ENCODE measurements at regions not wholly inside any gene's neighbourhood (a gene's known extent, or its start where the extent isn't known, plus 50 kb on each side); places are given as distances from the start of the nearest gene placed in this dataset.
A peak's percentile ranks its signal among the peaks of the same experiment; 100 is the strongest.

DNA sequence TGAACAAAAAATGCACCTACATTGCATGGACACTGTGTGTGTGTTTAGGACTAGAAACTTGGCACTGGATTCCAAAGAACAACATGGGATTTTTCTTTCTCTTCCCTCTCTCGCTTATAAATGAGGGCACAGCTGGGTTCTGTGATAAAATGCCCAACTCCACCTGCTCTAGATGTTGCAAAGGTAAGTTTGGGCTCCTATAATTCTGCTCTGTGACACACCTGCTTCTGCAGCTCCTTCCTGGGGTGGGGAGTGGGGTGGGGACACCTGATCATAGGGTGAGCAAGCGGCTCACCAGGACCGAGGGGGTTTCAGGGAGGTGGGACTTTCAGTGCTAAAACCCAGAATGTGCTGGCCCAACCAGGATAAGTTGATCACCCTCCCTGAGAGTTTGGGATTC lies 104.3 kb downstream of the AXIN2 start:
- no peaks in the 10 kb centered on the region for H3K36me3 ChIP-seq (ENCODE audit: control insufficient read depth, insufficient read depth, low read length)
- H3K27me3 ChIP-seq (ENCODE audit: control insufficient read depth, insufficient read depth, low read length): no peaks in the 10 kb centered on the region
- no peak overlapping the region for H3K4me2 ChIP-seq (ENCODE audit: extremely low read depth, insufficient read depth, low read length)
- H3K4me3 ChIP-seq (replicated peaks in 1 of 4; ENCODE audit: control extremely low read depth in 1 of 4, insufficient read depth in 1 of 4, low read depth in 3 of 4, low read length in 4 of 4): no peak overlapping the region
- H3K79me2 ChIP-seq (ENCODE audit: control insufficient read depth, insufficient read depth, low read length): no peaks in the 10 kb centered on the region
- no peak for DNase-seq (ENCODE audit: low read depth in 2 of 2)
- H3K9ac ChIP-seq (ENCODE audit: insufficient read depth, low read length): no peak overlapping the region
- H3K9me3 ChIP-seq (ENCODE audit: control insufficient read depth, insufficient read depth, low read depth, low read length): no peaks in the 10 kb centered on the region
- no peak overlapping the region for H3K27ac ChIP-seq (ENCODE audit: insufficient read depth, low read length)
- H3K4me1 ChIP-seq (ENCODE audit: control insufficient read depth, extremely low read depth, insufficient read depth, low read length): no peaks in the 10 kb centered on the region
- no peaks in the 10 kb centered on the region for H4K20me1 ChIP-seq (ENCODE audit: control insufficient read depth, extremely low read depth, insufficient read depth, low read length)
- TF ChIP-seq, protein P1, sequence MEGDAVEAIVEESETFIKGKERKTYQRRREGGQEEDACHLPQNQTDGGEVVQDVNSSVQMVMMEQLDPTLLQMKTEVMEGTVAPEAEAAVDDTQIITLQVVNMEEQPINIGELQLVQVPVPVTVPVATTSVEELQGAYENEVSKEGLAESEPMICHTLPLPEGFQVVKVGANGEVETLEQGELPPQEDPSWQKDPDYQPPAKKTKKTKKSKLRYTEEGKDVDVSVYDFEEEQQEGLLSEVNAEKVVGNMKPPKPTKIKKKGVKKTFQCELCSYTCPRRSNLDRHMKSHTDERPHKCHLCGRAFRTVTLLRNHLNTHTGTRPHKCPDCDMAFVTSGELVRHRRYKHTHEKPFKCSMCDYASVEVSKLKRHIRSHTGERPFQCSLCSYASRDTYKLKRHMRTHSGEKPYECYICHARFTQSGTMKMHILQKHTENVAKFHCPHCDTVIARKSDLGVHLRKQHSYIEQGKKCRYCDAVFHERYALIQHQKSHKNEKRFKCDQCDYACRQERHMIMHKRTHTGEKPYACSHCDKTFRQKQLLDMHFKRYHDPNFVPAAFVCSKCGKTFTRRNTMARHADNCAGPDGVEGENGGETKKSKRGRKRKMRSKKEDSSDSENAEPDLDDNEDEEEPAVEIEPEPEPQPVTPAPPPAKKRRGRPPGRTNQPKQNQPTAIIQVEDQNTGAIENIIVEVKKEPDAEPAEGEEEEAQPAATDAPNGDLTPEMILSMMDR (conservative IDR thresholded peaks at IDR 0.05 in 1 of 2, IDR thresholded peaks at IDR 0.05 in 1 of 2; ENCODE audit: low read depth in 1 of 2, low read length in 2 of 2): no peak
- no peak for TF ChIP-seq EZH2 (IDR thresholded peaks at IDR 0.05; ENCODE audit: low read length, missing control alignments)
- H2AFZ ChIP-seq (ENCODE audit: low read length): no peak overlapping the region

DNA sequence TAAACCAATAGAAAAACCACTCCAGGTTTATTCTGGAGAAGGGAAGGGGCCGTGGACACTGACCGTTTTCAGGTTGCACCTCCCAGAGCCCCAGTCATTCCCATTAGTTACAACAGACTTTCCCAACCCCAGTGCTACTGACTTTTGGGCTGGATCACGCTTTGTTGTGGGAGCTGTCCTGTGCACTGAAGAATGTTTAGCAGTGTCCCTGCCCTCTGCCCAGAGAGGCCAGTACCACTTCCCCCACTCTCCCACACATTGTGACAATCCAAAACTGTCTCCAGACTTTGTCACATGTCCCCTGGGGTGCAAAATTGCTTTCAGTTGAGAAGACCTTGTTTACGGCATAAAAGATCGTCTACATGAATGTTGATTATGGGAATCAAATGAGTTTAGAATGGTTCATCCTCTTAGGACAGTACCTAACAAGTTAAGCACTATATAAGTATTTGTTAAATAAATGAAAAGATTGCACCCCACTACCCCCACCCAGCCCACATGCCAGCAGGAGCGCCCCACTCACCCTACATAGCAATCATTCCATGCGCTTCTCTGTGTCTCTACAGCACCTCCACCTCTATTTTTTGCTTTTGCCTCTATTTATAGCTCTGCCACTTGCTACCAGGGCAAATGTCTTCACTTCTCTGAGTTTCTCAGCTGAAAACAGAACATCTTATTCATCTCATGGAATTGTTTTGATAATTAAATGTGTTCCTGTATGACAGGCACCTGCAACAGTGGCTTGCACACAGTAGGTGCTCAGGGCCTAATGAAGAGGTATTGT lies 104.9 kb downstream of the AXIN2 start:
- H4K20me1 ChIP-seq (ENCODE audit: control insufficient read depth, extremely low read depth, insufficient read depth, low read length): no peaks in the 10 kb centered on the region
- H3K4me1 ChIP-seq (ENCODE audit: control insufficient read depth, extremely low read depth, insufficient read depth, low read length): no peaks in the 10 kb centered on the region
- H3K27me3 ChIP-seq (ENCODE audit: control insufficient read depth, insufficient read depth, low read length): no peaks in the 10 kb centered on the region
- no peaks in the 10 kb centered on the region for H3K9me3 ChIP-seq (ENCODE audit: control insufficient read depth, insufficient read depth, low read depth, low read length)
- no peak overlapping the region for H3K27ac ChIP-seq (ENCODE audit: insufficient read depth, low read length)
- no peak overlapping the region for H2AFZ ChIP-seq (ENCODE audit: low read length)
- no peak overlapping the region for H3K4me2 ChIP-seq (ENCODE audit: extremely low read depth, insufficient read depth, low read length)
- no peak for DNase-seq (ENCODE audit: low read depth in 2 of 2)
- no peaks in the 10 kb centered on the region for H3K36me3 ChIP-seq (ENCODE audit: control insufficient read depth, insufficient read depth, low read length)
- no peak overlapping the region for H3K4me3 ChIP-seq (replicated peaks in 1 of 4; ENCODE audit: control extremely low read depth in 1 of 4, insufficient read depth in 1 of 4, low read depth in 3 of 4, low read length in 4 of 4)
- H3K79me2 ChIP-seq (ENCODE audit: control insufficient read depth, insufficient read depth, low read length): no peaks in the 10 kb centered on the region
- no peak overlapping the region for H3K9ac ChIP-seq (ENCODE audit: insufficient read depth, low read length)
- TF ChIP-seq, protein P1 (conservative IDR thresholded peaks at IDR 0.05 in 1 of 2, IDR thresholded peaks at IDR 0.05 in 1 of 2; ENCODE audit: low read depth in 1 of 2, low read length in 2 of 2): no peak
- TF ChIP-seq EZH2 (IDR thresholded peaks at IDR 0.05; ENCODE audit: low read length, missing control alignments): no peak

DNA sequence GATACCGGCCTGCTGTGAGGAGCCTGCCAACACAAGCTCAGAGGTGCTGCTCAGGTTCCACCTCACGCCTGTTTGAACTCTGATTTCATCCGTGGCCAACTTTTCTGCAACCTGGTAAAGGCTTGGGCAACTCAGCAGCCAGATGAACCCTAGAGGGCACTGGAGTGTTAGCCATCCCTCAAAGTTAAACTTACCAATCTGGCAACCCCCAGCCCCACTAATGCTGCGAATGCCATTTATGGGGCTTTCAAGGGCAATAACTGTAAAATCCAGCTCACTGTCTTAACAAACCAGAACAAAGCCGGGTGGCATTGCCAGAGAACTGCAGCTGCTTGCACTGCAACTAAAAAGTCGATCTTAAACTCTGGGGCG lies 105.5 kb downstream of the AXIN2 start:
- Histone ChIP-seq H3K27ac (ENCODE audit: insufficient read depth, low read length) (no peak overlapping the region), H2AFZ (ENCODE audit: low read length) (no peak overlapping the region), H3K9me3 (ENCODE audit: control insufficient read depth, insufficient read depth, low read depth, low read length) (no peaks in the 10 kb centered on the region), H4K20me1 (ENCODE audit: control insufficient read depth, extremely low read depth, insufficient read depth, low read length) (no peaks in the 10 kb centered on the region), H3K27me3 (ENCODE audit: control insufficient read depth, insufficient read depth, low read length) (no peaks in the 10 kb centered on the region), H3K36me3 (ENCODE audit: control insufficient read depth, insufficient read depth, low read length) (no peaks in the 10 kb centered on the region), H3K4me3 (replicated peaks in 1 of 4; ENCODE audit: control extremely low read depth in 1 of 4, insufficient read depth in 1 of 4, low read depth in 3 of 4, low read length in 4 of 4) (no peak overlapping the region), H3K4me2 (ENCODE audit: extremely low read depth, insufficient read depth, low read length) (no peak overlapping the region), H3K79me2 (ENCODE audit: control insufficient read depth, insufficient read depth, low read length) (no peaks in the 10 kb centered on the region), H3K9ac (ENCODE audit: insufficient read depth, low read length) (no peak overlapping the region), H3K4me1 (ENCODE audit: control insufficient read depth, extremely low read depth, insufficient read depth, low read length) (no peaks in the 10 kb centered on the region)
- peak in 1 of 2 donors; percentile 41 for DNase-seq (ENCODE audit: low read depth in 2 of 2)
- TF ChIP-seq EZH2 (IDR thresholded peaks at IDR 0.05; ENCODE audit: low read length, missing control alignments): no peak
- TF ChIP-seq, protein P1 (conservative IDR thresholded peaks at IDR 0.05 in 1 of 2, IDR thresholded peaks at IDR 0.05 in 1 of 2; ENCODE audit: low read depth in 1 of 2, low read length in 2 of 2): peak; percentile 40 to 57

All from fibroblast of lung (primary cell).